22Rv1 (cell line): ENCODE measurements at regions not wholly inside any gene's neighbourhood (a gene's known extent, or its start where the extent isn't known, plus 50 kb on each side); places are given as distances from the start of the nearest gene placed in this dataset.

Source experiments
- ZFX ChIP-seq: fragments of 450-650 bp; IDR thresholded peaks from 2 replicates; pipeline ENCODE4 v1.6.1; 2017; ENCODE audit warnings: antibody characterized with exemption, borderline replicate concordance
- TF ChIP-seq, protein P1 (sequence below): fragments of 450-650 bp; IDR thresholded peaks from 2 replicates; pipeline ENCODE4 v1.5.1; 2017; ENCODE audit warnings: mild to moderate bottlenecking

DNA sequence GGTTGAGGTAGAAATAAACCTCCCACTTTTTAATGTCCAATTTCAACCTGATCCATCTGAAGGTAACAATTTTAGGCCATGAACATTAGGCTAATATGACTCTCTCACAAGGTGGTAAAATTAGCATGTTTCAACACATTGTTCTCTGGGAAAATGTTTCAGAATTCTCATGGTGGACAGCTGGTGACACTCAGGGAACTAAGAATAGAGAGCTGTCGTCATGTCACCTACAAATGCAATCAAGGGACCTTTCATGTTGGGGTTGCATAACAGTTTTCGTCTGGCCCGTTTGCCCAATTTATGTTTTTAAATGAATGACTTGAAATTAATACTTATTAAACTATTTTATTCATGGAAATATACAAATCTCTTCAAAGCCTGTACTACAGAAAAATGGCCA is 180.7 kb upstream of the PRICKLE1 start:
- TF ChIP-seq, protein P1, sequence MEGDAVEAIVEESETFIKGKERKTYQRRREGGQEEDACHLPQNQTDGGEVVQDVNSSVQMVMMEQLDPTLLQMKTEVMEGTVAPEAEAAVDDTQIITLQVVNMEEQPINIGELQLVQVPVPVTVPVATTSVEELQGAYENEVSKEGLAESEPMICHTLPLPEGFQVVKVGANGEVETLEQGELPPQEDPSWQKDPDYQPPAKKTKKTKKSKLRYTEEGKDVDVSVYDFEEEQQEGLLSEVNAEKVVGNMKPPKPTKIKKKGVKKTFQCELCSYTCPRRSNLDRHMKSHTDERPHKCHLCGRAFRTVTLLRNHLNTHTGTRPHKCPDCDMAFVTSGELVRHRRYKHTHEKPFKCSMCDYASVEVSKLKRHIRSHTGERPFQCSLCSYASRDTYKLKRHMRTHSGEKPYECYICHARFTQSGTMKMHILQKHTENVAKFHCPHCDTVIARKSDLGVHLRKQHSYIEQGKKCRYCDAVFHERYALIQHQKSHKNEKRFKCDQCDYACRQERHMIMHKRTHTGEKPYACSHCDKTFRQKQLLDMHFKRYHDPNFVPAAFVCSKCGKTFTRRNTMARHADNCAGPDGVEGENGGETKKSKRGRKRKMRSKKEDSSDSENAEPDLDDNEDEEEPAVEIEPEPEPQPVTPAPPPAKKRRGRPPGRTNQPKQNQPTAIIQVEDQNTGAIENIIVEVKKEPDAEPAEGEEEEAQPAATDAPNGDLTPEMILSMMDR, result no peak
- TF ChIP-seq ZFX, result no peak
